ENCODE measurements at regions not wholly inside any gene's neighbourhood (a gene's known extent, or its start where the extent isn't known, plus 50 kb on each side); places are given as distances from the start of the nearest gene placed in this dataset.

GRCh38 chr7:13041368-13041988, 354.0 kb downstream of the ARL4A start:
- TF ChIP-seq POLR2AphosphoS5 (IDR thresholded peaks at IDR 0.05; ENCODE audit: low read depth, low read length) = no peak
- no peak for TF ChIP-seq FOXP2 (optimal IDR thresholded peaks at IDR 0.05; ENCODE audit: borderline replicate concordance, extremely low read depth, extremely low read length, insufficient read depth)
- no peak for TF ChIP-seq SIN3A (IDR thresholded peaks at IDR 0.05; ENCODE audit: borderline replicate concordance, insufficient read depth, low read length)
- no peak for TF ChIP-seq TAF1 (IDR thresholded peaks at IDR 0.05; ENCODE audit: borderline replicate concordance, insufficient read depth, low read length)
- TF ChIP-seq, protein P1, sequence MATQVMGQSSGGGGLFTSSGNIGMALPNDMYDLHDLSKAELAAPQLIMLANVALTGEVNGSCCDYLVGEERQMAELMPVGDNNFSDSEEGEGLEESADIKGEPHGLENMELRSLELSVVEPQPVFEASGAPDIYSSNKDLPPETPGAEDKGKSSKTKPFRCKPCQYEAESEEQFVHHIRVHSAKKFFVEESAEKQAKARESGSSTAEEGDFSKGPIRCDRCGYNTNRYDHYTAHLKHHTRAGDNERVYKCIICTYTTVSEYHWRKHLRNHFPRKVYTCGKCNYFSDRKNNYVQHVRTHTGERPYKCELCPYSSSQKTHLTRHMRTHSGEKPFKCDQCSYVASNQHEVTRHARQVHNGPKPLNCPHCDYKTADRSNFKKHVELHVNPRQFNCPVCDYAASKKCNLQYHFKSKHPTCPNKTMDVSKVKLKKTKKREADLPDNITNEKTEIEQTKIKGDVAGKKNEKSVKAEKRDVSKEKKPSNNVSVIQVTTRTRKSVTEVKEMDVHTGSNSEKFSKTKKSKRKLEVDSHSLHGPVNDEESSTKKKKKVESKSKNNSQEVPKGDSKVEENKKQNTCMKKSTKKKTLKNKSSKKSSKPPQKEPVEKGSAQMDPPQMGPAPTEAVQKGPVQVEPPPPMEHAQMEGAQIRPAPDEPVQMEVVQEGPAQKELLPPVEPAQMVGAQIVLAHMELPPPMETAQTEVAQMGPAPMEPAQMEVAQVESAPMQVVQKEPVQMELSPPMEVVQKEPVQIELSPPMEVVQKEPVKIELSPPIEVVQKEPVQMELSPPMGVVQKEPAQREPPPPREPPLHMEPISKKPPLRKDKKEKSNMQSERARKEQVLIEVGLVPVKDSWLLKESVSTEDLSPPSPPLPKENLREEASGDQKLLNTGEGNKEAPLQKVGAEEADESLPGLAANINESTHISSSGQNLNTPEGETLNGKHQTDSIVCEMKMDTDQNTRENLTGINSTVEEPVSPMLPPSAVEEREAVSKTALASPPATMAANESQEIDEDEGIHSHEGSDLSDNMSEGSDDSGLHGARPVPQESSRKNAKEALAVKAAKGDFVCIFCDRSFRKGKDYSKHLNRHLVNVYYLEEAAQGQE (IDR thresholded peaks at IDR 0.05; ENCODE audit: insufficient read depth in 1 of 2, low read depth in 2 of 2, low read length in 2 of 2) = no peak

- TF ChIP-seq POLR2AphosphoS5 (IDR thresholded peaks at IDR 0.05; ENCODE audit: low read depth, low read length) (no peak), TAF1 (IDR thresholded peaks at IDR 0.05; ENCODE audit: borderline replicate concordance, insufficient read depth, low read length) (no peak), SIN3A (IDR thresholded peaks at IDR 0.05; ENCODE audit: borderline replicate concordance, insufficient read depth, low read length) (no peak), FOXP2 (optimal IDR thresholded peaks at IDR 0.05; ENCODE audit: borderline replicate concordance, extremely low read depth, extremely low read length, insufficient read depth) (no peak)
- TF ChIP-seq, protein P1 (IDR thresholded peaks at IDR 0.05; ENCODE audit: insufficient read depth in 1 of 2, low read depth in 2 of 2, low read length in 2 of 2) = no peak
Measured at GRCh38 chr7:13042605-13043236, 355.3 kb downstream of the ARL4A start.

GRCh38 chr7:13044309-13044708, 356.9 kb downstream of the ARL4A start:
- TF ChIP-seq POLR2AphosphoS5 (IDR thresholded peaks at IDR 0.05; ENCODE audit: low read depth, low read length) (no peak), SIN3A (IDR thresholded peaks at IDR 0.05; ENCODE audit: borderline replicate concordance, insufficient read depth, low read length) (no peak), TAF1 (IDR thresholded peaks at IDR 0.05; ENCODE audit: borderline replicate concordance, insufficient read depth, low read length) (no peak), FOXP2 (optimal IDR thresholded peaks at IDR 0.05; ENCODE audit: borderline replicate concordance, extremely low read depth, extremely low read length, insufficient read depth) (no peak)
- TF ChIP-seq, protein P1 (IDR thresholded peaks at IDR 0.05; ENCODE audit: insufficient read depth in 1 of 2, low read depth in 2 of 2, low read length in 2 of 2) = no peak

DNA sequence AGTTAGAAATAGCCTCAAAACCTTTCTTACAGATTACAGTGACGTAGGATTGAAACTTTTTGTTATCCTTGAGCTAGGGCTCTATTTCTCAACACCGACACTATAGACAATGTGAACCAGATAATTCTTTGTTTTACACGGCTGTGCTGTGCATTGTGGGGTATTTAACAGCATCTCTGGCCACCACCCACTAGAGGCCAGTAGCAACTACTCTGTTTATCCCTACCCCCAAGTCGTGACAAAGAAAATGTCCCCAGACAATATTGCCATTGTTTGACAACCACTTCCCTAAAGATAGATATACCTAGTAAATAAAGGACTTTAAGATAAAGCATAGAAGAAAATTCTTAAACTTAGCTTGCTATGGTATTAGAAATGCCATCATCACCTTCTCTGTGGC, 359.6 kb downstream of the ARL4A start:
- TF ChIP-seq SIN3A (IDR thresholded peaks at IDR 0.05; ENCODE audit: borderline replicate concordance, insufficient read depth, low read length) = no peak
- TF ChIP-seq FOXP2 (optimal IDR thresholded peaks at IDR 0.05; ENCODE audit: borderline replicate concordance, extremely low read depth, extremely low read length, insufficient read depth) = no peak
- no peak for TF ChIP-seq POLR2AphosphoS5 (IDR thresholded peaks at IDR 0.05; ENCODE audit: low read depth, low read length)
- TF ChIP-seq, protein P1 (IDR thresholded peaks at IDR 0.05; ENCODE audit: insufficient read depth in 1 of 2, low read depth in 2 of 2, low read length in 2 of 2) = no peak
- no peak for TF ChIP-seq TAF1 (IDR thresholded peaks at IDR 0.05; ENCODE audit: borderline replicate concordance, insufficient read depth, low read length)
